HCT116 (cell line): ENCODE measurements at regions not wholly inside any gene's neighbourhood (a gene's known extent, or its start where the extent isn't known, plus 50 kb on each side); places are given as distances from the start of the nearest gene placed in this dataset.

ENCODE experiments used
- ATAC-seq: fragments of 200-7000 bp; cut with Tn5 transposase; 2 replicates; pipeline ENCODE4 v1.9.1; 2020; ENCODE audit warnings: mild to moderate bottlenecking, moderate library complexity
- BruUV-seq: library from RNA; stranded (reverse); fragments of 400-500 nt; replicated peaks from 2 replicates; lab custom pipeline; 2021; lab: Mats Ljungman, UMichigan
- CTCF ChIA-PET: fragments of 300-600 bp; sonication (Branson Sonifier 250); formaldehyde crosslinking; loops from one replicate; lab custom pipeline; 2021; ENCODE audit warnings: antibody characterized with exemption; lab: Charles Lee
- POLR2A ChIA-PET: fragments of 300-600, 350-600 bp; sonication (Branson Sonifier 250); formaldehyde crosslinking; loops from one replicate; lab custom pipeline; 2021; ENCODE audit warnings: antibody characterized with exemption; lab: Charles Lee
- RAD21 ChIA-PET, 2 experiments: fragments of 300-600 bp; sonication (Branson Sonifier 250); formaldehyde crosslinking; loops; one replicate each; lab custom pipeline; 2023; ENCODE audit warnings: low total read pairs in 2 of 2; ENCODE audit not compliant: uncharacterized antibody in 2 of 2, unreplicated experiment in 2 of 2, low non-redundant PET in 1 of 2; lab: Charles Lee
- DNase-seq: peaks from one replicate; pipeline ENCODE4 v3.0.0-alpha.2; 2010; ENCODE audit warnings: low read depth, low spot score
- H2AFZ ChIP-seq: fragments of 200-600 bp; shearing (Covaris generic), sonication (generic); 2 replicates; pipeline ENCODE4 v1.6.1; 2017; ENCODE audit warnings: low read depth, mixed run types, mixed read lengths, antibody characterized with exemption, low read length; ENCODE audit not compliant: poor library complexity, severe bottlenecking
- H3K27ac ChIP-seq: 2 replicates; pipeline ENCODE4 v1.5.1; 2012; ENCODE audit warnings: low read depth, low read length
- H3K27me3 ChIP-seq: fragments of 200-600 bp; sonication (generic); 2 replicates; pipeline ENCODE4 v1.6.1; 2016; ENCODE audit warnings: mixed run types, low read length, mixed read lengths; ENCODE audit not compliant: insufficient read depth
- H3K36me3 ChIP-seq, 2 experiments: fragments of 200-500 bp in 1 of 2; fragments of 200-600 bp in 1 of 2; sonication (Bioruptor generic) in 1 of 2; sonication (generic) in 1 of 2; 2 replicates each; pipeline versions ENCODE4 v1.5.1 to v1.6.1; 2014 to 2016; ENCODE audit warnings: low read length in 2 of 2, inconsistent platforms in 1 of 2, mixed read lengths in 1 of 2, mixed run types in 1 of 2; ENCODE audit not compliant: insufficient read depth in 2 of 2, control insufficient read depth in 1 of 2
- H3K4me1 ChIP-seq, 2 experiments: fragments of 200-600 bp in 1 of 2; sonication (generic) in 1 of 2; 2 replicates each; pipeline versions ENCODE4 v1.5.1 to v1.6.1; 2012 to 2017; ENCODE audit warnings: low read length in 2 of 2, inconsistent platforms in 1 of 2, mild to moderate bottlenecking in 1 of 2, mixed read lengths in 1 of 2, mixed run types in 1 of 2, moderate library complexity in 1 of 2; ENCODE audit not compliant: insufficient read depth in 2 of 2, control insufficient read depth in 1 of 2
- H3K4me2 ChIP-seq: fragments of 200-600 bp; sonication (generic); 2 replicates; pipeline ENCODE4 v1.6.1; 2017; ENCODE audit warnings: mixed run types, low read length, mixed read lengths
- H3K4me3 ChIP-seq, 2 experiments: fragments of 200-600 bp in 1 of 2; sonication (generic) in 1 of 2; replicated peaks in 1 of 2; 2 replicates each; pipeline ENCODE4 v1.5.1; 2011 to 2016; ENCODE audit warnings: low read length in 2 of 2, control low read depth in 1 of 2, low read depth in 1 of 2, mild to moderate bottlenecking in 1 of 2, mixed read lengths in 1 of 2, mixed run types in 1 of 2
- H3K79me2 ChIP-seq: fragments of 200-600 bp; sonication (generic); 2 replicates; pipeline ENCODE4 v1.6.1; 2017; ENCODE audit warnings: mild to moderate bottlenecking, mixed run types, low read length, moderate library complexity, mixed read lengths; ENCODE audit not compliant: insufficient read depth
- H3K9ac ChIP-seq: fragments of 200-600 bp; sonication (generic); 2 replicates; pipeline ENCODE4 v1.6.1; 2016; ENCODE audit warnings: low read length, mixed read lengths
- H3K9me2 ChIP-seq: fragments of 200-600 bp; sonication (generic), shearing (Covaris generic); 2 replicates; pipeline ENCODE4 v1.6.1; 2017; ENCODE audit warnings: mixed run types, mild to moderate bottlenecking, moderate library complexity; ENCODE audit not compliant: insufficient read depth
- H3K9me3 ChIP-seq, 2 experiments: fragments of 200-500 bp in 1 of 2; fragments of 200-600 bp in 1 of 2; sonication (Bioruptor generic) in 1 of 2; sonication (generic) in 1 of 2; 2 replicates each; pipeline ENCODE4 v1.6.1; 2014 to 2017; ENCODE audit warnings: low read length in 2 of 2, mixed read lengths in 2 of 2, inconsistent platforms in 1 of 2, low read depth in 1 of 2, mild to moderate bottlenecking in 1 of 2, mixed run types in 1 of 2, moderate library complexity in 1 of 2; ENCODE audit not compliant: control insufficient read depth in 1 of 2, insufficient read depth in 1 of 2
- H4K20me1 ChIP-seq: fragments of 200-600 bp; sonication (generic), shearing (Covaris generic); 2 replicates; pipeline ENCODE4 v1.6.1; 2017; ENCODE audit warnings: mixed run types, mild to moderate bottlenecking, moderate library complexity; ENCODE audit not compliant: insufficient read depth
- EGR1 ChIP-seq: IDR thresholded peaks from 2 replicates; pipeline ENCODE4 v1.6.1; 2012; ENCODE audit warnings: low read depth
- ELF1 ChIP-seq: IDR thresholded peaks from 2 replicates; pipeline ENCODE4 v1.6.1; 2012; ENCODE audit warnings: low read depth, borderline replicate concordance
- FOSL1 ChIP-seq: IDR thresholded peaks from 2 replicates; pipeline ENCODE4 v1.6.1; 2012; ENCODE audit warnings: low read depth
- POLR2AphosphoS5 ChIP-seq: IDR thresholded peaks from 2 replicates; pipeline ENCODE4 v1.6.1; 2011; ENCODE audit warnings: mild to moderate bottlenecking, low read depth, low read length, moderate library complexity
- SP1 ChIP-seq: IDR thresholded peaks from 2 replicates; pipeline ENCODE4 v1.6.1; 2012; ENCODE audit warnings: low read depth
- SRF ChIP-seq: IDR thresholded peaks from 2 replicates; pipeline ENCODE4 v1.6.1; 2012; ENCODE audit warnings: low read depth
- YY1 ChIP-seq: IDR thresholded peaks from 2 replicates; pipeline ENCODE4 v1.6.1; 2011; ENCODE audit warnings: low read length, low read depth, moderate library complexity, mild to moderate bottlenecking; ENCODE audit not compliant: insufficient replicate concordance; ENCODE audit errors: extremely low read depth
- ZNF274 ChIP-seq: fragments of 200-500 bp; sonication (Bioruptor generic); IDR thresholded peaks from 2 replicates; pipeline ENCODE4 v1.6.1; 2014; ENCODE audit warnings: mild to moderate bottlenecking, low read depth, low read length, inconsistent platforms
- intact Hi-C: fragments of 100-400 bp; cut with micrococcal nuclease; formaldehyde crosslinking; loops from 2 replicates; pipeline ENCODE4 v1.10.0; 2022

GRCh38 chr17:79680318-79680695 lies 50.4 kb upstream of the ENPP7 start:
- Histone ChIP-seq H3K9ac (no peak overlapping the region), H3K4me3 (no peak overlapping the region), H4K20me1 (no peaks in the 10 kb centered on the region), H3K27me3 (peaks cover 7% of the 10 kb centered on the region; the same call in 1 of the 2 replicates), H3K36me3 (no peaks in the 10 kb centered on the region), H3K4me2 (no peak overlapping the region), H3K9me2 (no peaks in the 10 kb centered on the region), H3K4me1 (no peaks in the 10 kb centered on the region), H2AFZ (no peak overlapping the region), H3K79me2 (no peaks in the 10 kb centered on the region), H3K9me3 (no peaks in the 10 kb centered on the region), H3K27ac (no peak overlapping the region)
- ChIA-PET RAD21 (no interaction called here), CTCF (interaction anchor here (1.4 kb wide), 1 partner anchor 22 kb away, joined by 4 read pairs; no protein-coding TSS in a partner anchor), POLR2A (no interaction called here)
- ATAC-seq (no peak), DNase-seq (no peak)
- intact Hi-C loops, result no loop called here
- TF ChIP-seq YY1 (no peak), FOSL1 (no peak), EGR1 (no peak), SRF (no peak), ELF1 (no peak), ZNF274 (no peak), SP1 (no peak), POLR2AphosphoS5 (no peak)
- no TSS peak for BruUV-seq

- H3K27me3 ChIP-seq, result peaks cover 2% of the 10 kb centered on the region; the same call in 1 of the 2 replicates
- CTCF ChIA-PET, result interaction anchor here (1.4 kb wide), 1 partner anchor 21 kb away, joined by 4 read pairs; no protein-coding TSS in a partner anchor
- no peak for TF ChIP-seq SP1
These were observed 51.0 kb upstream of the ENPP7 start for GRCh38 chr17:79679631-79680317.

More at GRCh38 chr17:79679631-79680317, 51.0 kb upstream of the ENPP7 start:
- RAD21 ChIA-PET, result no interaction called here
- Histone ChIP-seq H3K27ac (no peak overlapping the region), H3K4me2 (no peak overlapping the region), H3K9me2 (no peaks in the 10 kb centered on the region), H3K4me1 (no peaks in the 10 kb centered on the region), H2AFZ (no peak overlapping the region), H3K79me2 (no peaks in the 10 kb centered on the region), H3K4me3 (no peak overlapping the region), H3K9me3 (no peaks in the 10 kb centered on the region; a peak in 1 of 4 replicates), H4K20me1 (no peaks in the 10 kb centered on the region), H3K9ac (no peak overlapping the region), H3K36me3 (no peaks in the 10 kb centered on the region)
- no peak for ATAC-seq
- POLR2A ChIA-PET, result no interaction called here
- no peak for DNase-seq
- intact Hi-C loops, result no loop called here
- BruUV-seq, result no TSS peak
